ENCODE measurements at regions not wholly inside any gene's neighbourhood (a gene's known extent, or its start where the extent isn't known, plus 50 kb on each side); places are given as distances from the start of the nearest gene placed in this dataset.
A peak's percentile ranks its signal among the peaks of the same experiment; 100 is the strongest.

DNA sequence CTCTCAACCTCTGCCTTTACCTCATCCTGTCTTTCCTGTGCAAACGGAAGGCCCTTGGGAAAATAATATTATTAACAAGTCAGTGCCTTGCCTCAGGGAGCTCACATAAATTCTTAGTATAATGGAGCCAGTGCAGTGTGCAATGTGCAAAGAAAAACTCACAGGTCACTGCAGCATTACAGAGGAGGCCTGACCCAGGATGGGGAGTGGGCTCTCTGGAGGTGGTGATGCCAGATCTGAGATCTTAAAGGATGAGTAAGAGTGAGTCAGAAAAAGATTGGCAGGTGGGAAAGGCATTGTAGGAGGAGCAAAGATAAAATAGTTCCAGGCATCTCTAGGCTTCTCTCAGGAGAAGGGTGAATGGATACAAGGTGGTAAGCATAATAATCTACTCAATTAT lies 185.6 kb upstream of the ADAMTS9 start:
- no peak for DNase-seq
- no CpG with 5 or more reads among the region's 1 CpG for WGBS (ENCODE audit: insufficient coverage, low lambda C conversion rate)
- H3K4me3 ChIP-seq (ENCODE audit: low read length), result no peak overlapping the region
- no peak overlapping the region for H3K27ac ChIP-seq (ENCODE audit: low read length)
- H3K27me3 ChIP-seq (ENCODE audit: control insufficient read depth, insufficient read depth, low read length), result no peaks in the 10 kb centered on the region
- H3K36me3 ChIP-seq (ENCODE audit: control insufficient read depth, insufficient read depth, low read length), result no peaks in the 10 kb centered on the region
- peaks cover 3% of the 10 kb centered on the region for H3K9me3 ChIP-seq (ENCODE audit: control insufficient read depth, low read depth, low read length)
- H3K4me1 ChIP-seq (ENCODE audit: control insufficient read depth, insufficient read depth, low read length), result no peaks in the 10 kb centered on the region

DNA sequence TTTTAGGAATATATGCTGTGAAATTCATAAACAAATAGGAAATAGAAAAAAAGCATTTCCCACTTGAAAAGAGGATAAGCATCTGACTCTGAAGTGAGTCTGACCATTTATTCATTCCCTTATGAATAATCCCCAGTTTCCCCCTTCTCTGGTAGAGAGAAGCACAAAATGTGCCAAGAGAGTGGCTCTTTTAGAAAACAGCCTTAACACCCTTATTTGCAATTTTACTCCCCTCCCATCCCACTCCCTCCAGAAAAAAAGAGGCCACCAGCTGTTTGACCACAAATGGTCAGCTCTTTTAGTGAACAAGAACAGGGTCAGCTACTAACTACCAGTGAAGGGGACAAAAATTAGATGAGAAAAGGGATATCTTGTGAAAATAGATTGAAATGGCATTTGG lies 184.5 kb upstream of the ADAMTS9 start:
- Histone ChIP-seq H3K9me3 (ENCODE audit: control insufficient read depth, low read depth, low read length) (peaks cover 3% of the 10 kb centered on the region), H3K4me3 (ENCODE audit: low read length) (no peak overlapping the region), H3K4me1 (ENCODE audit: control insufficient read depth, insufficient read depth, low read length) (peaks cover 5% of the 10 kb centered on the region), H3K27ac (ENCODE audit: low read length) (no peak overlapping the region), H3K36me3 (ENCODE audit: control insufficient read depth, insufficient read depth, low read length) (no peaks in the 10 kb centered on the region), H3K27me3 (ENCODE audit: control insufficient read depth, insufficient read depth, low read length) (no peaks in the 10 kb centered on the region)
- DNase-seq, result no peak

DNA sequence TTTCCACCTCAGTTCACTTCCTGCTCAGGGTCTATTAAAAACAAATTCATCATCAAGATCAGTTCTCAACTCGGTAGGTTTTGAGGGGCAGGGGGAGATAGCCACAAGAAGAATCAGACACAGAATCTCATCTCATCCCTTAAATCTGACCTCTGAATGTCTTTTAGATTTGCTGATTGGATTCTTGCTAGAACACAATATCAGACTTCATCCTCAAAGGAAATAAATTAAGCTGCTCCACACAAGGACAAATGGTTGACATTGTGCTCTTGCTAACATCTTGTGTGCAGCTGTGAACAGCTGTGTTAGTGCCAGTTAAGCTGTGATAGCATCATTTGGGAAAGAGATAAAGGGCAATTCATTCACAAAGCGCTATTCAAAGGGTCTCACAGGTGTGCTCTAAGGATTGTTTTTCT lies 184.0 kb upstream of the ADAMTS9 start:
- DNase-seq, result no peak
- Histone ChIP-seq H3K36me3 (ENCODE audit: control insufficient read depth, insufficient read depth, low read length) (no peaks in the 10 kb centered on the region), H3K4me3 (ENCODE audit: low read length) (no peak overlapping the region), H3K27ac (ENCODE audit: low read length) (no peak overlapping the region), H3K4me1 (ENCODE audit: control insufficient read depth, insufficient read depth, low read length) (peaks cover 9% of the 10 kb centered on the region), H3K9me3 (ENCODE audit: control insufficient read depth, low read depth, low read length) (peaks cover 3% of the 10 kb centered on the region), H3K27me3 (ENCODE audit: control insufficient read depth, insufficient read depth, low read length) (no peaks in the 10 kb centered on the region)
- WGBS (ENCODE audit: insufficient coverage, low lambda C conversion rate), result 80% methylated on average over 1 of the region's 2 CpGs

GRCh38 chr3:64870876-64871646 lies 183.3 kb upstream of the ADAMTS9 start:
- no peak overlapping the region for H3K4me3 ChIP-seq (ENCODE audit: low read length)

DNA sequence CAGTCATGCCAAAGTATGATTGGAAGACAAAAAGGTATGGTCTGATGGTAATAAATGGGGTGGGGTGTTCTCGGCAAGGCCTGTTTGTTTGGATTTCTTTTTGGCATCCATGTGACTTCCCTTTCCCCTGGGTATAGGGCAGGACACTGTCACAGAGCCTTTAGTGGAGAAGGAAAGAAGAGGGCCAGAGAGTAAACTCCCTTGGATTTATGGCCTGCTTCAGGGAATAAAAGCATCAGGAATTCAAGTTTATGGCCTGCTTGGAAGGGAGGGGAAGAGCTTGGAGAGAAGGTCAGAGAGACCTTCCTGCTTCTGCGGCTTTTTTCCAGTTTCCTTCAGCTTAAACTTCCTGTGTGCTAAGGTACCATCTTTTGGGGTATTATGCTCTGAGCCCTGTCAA lies 179.4 kb upstream of the ADAMTS9 start:
- Histone ChIP-seq H3K4me3 (ENCODE audit: low read length) (no peak overlapping the region), H3K9me3 (ENCODE audit: control insufficient read depth, low read depth, low read length) (peaks cover 3% of the 10 kb centered on the region), H3K27me3 (ENCODE audit: control insufficient read depth, insufficient read depth, low read length) (no peaks in the 10 kb centered on the region), H3K36me3 (ENCODE audit: control insufficient read depth, insufficient read depth, low read length) (no peaks in the 10 kb centered on the region), H3K27ac (ENCODE audit: low read length) (peak overlapping the region; percentile 45), H3K4me1 (ENCODE audit: control insufficient read depth, insufficient read depth, low read length) (peaks cover 21% of the 10 kb centered on the region)
- DNase-seq, result peak; percentile 33 to 72
- WGBS (ENCODE audit: insufficient coverage, low lambda C conversion rate), result no CpG with 5 or more reads among the region's 2 CpGs

More at GRCh38 chr3:64870876-64871646, 183.3 kb upstream of the ADAMTS9 start:
- Histone ChIP-seq H3K27ac (ENCODE audit: low read length) (no peak overlapping the region), H3K27me3 (ENCODE audit: control insufficient read depth, insufficient read depth, low read length) (no peaks in the 10 kb centered on the region), H3K4me1 (ENCODE audit: control insufficient read depth, insufficient read depth, low read length) (peaks cover 14% of the 10 kb centered on the region), H3K9me3 (ENCODE audit: control insufficient read depth, low read depth, low read length) (peaks cover 3% of the 10 kb centered on the region), H3K36me3 (ENCODE audit: control insufficient read depth, insufficient read depth, low read length) (no peaks in the 10 kb centered on the region)
- 100% methylated on average over 1 of the region's 4 CpGs for WGBS (ENCODE audit: insufficient coverage, low lambda C conversion rate)
- DNase-seq, result no peak

GRCh38 chr3:64865839-64866570 lies 178.2 kb upstream of the ADAMTS9 start:
- no peaks in the 10 kb centered on the region for H3K27me3 ChIP-seq (ENCODE audit: control insufficient read depth, insufficient read depth, low read length)
- H3K27ac ChIP-seq (ENCODE audit: low read length), result peak overlapping the region; percentile 58
- peaks cover 21% of the 10 kb centered on the region for H3K4me1 ChIP-seq (ENCODE audit: control insufficient read depth, insufficient read depth, low read length)
- peak; percentile 57 to 76 for DNase-seq
- H3K36me3 ChIP-seq (ENCODE audit: control insufficient read depth, insufficient read depth, low read length), result no peaks in the 10 kb centered on the region
- H3K9me3 ChIP-seq (ENCODE audit: control insufficient read depth, low read depth, low read length), result peaks cover 3% of the 10 kb centered on the region
- WGBS (ENCODE audit: insufficient coverage, low lambda C conversion rate), result 29% methylated on average over 1 of the region's 4 CpGs
- H3K4me3 ChIP-seq (ENCODE audit: low read length), result no peak overlapping the region

DNA sequence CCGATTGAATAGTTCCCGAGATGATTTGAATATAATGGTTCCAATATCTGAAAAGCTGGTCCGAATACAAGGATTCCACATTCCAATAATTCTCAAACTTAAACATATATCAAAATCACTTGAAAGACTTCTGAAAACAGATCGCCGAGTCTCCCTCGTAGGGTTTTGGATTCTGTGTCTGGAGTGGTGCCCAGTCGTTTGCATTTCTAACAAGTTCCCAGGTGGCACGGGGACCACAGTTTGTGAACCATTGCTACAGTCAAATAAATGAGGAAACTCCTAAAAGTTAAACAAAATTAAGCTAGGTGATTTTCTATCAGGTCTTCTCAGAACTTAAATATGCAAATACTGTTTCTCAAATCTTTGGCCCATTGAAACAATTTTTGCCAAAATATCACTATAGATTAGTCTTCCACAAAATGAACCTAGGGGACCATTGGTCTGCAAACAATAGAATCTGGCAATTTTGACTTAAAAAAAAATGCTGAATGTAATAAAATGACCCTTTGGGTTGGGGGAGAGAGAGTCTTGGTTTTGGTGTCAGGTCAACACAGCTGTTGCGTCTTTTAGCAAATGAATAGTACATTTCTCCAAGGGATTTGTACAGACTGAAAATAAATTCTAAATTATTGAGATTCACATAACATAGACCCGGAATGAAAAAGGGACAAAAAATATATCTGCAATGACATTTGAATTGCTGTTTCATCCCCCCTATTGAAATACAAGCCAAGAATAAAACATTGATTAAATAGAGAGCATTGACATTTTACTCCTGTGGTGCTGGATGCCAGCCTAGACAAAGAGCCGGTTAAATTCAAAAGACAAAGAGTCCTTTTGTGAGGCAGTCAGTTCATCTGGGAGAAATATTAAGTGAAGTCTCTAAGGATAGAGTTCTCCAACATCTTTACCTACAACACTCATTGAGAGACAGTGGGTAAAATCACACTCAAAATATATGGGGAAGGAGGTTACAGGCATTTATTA lies 175.7 kb upstream of the ADAMTS9 start:
- Histone ChIP-seq H3K4me3 (ENCODE audit: low read length) (no peak overlapping the region), H3K36me3 (ENCODE audit: control insufficient read depth, insufficient read depth, low read length) (no peaks in the 10 kb centered on the region), H3K9me3 (ENCODE audit: control insufficient read depth, low read depth, low read length) (no peaks in the 10 kb centered on the region), H3K27ac (ENCODE audit: low read length) (no peak overlapping the region), H3K4me1 (ENCODE audit: control insufficient read depth, insufficient read depth, low read length) (peaks cover 21% of the 10 kb centered on the region), H3K27me3 (ENCODE audit: control insufficient read depth, insufficient read depth, low read length) (no peaks in the 10 kb centered on the region)
- 87% methylated on average over 5 of the region's 11 CpGs for WGBS (ENCODE audit: insufficient coverage, low lambda C conversion rate)
- no peak for DNase-seq

DNA sequence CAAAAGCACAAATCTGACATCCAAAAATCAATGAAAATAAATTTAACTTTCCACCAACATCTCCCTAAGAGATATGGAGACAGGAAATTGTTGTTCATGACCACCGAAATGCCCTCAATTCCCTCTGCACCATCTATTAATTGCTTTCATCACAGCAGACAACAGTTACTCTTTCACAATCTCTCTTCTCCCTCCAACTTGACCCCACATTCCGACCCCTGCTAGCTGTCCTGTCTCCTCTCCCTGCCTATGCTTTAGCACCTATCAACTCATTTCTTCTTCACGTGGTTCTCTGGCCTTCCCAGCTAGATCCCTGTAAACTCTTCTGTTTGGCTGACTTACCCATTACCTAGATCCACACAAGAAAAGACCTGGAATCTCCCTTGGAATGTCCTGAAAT lies 173.9 kb upstream of the ADAMTS9 start:
- no peaks in the 10 kb centered on the region for H3K9me3 ChIP-seq (ENCODE audit: control insufficient read depth, low read depth, low read length)
- WGBS (ENCODE audit: insufficient coverage, low lambda C conversion rate), result 84% methylated on average over 2 of the region's 3 CpGs
- no peaks in the 10 kb centered on the region for H3K36me3 ChIP-seq (ENCODE audit: control insufficient read depth, insufficient read depth, low read length)
- DNase-seq, result no peak
- H3K27ac ChIP-seq (ENCODE audit: low read length), result no peak overlapping the region
- no peak overlapping the region for H3K4me3 ChIP-seq (ENCODE audit: low read length)
- no peaks in the 10 kb centered on the region for H3K27me3 ChIP-seq (ENCODE audit: control insufficient read depth, insufficient read depth, low read length)
- peaks cover 12% of the 10 kb centered on the region for H3K4me1 ChIP-seq (ENCODE audit: control insufficient read depth, insufficient read depth, low read length)

- H3K4me1 ChIP-seq (ENCODE audit: control insufficient read depth, insufficient read depth, low read length), result peaks cover 2% of the 10 kb centered on the region
- H3K9me3 ChIP-seq (ENCODE audit: control insufficient read depth, low read depth, low read length), result no peaks in the 10 kb centered on the region
- DNase-seq, result no peak
- no CpG with 5 or more reads among the region's 2 CpGs for WGBS (ENCODE audit: insufficient coverage, low lambda C conversion rate)
- H3K4me3 ChIP-seq (ENCODE audit: low read length), result no peak overlapping the region
- H3K27ac ChIP-seq (ENCODE audit: low read length), result no peak overlapping the region
- no peaks in the 10 kb centered on the region for H3K27me3 ChIP-seq (ENCODE audit: control insufficient read depth, insufficient read depth, low read length)
- H3K36me3 ChIP-seq (ENCODE audit: control insufficient read depth, insufficient read depth, low read length), result no peaks in the 10 kb centered on the region
Observed at GRCh38 chr3:64860536-64860870, 172.7 kb upstream of the ADAMTS9 start.
